ENCODE measurements at regions not wholly inside any gene's neighbourhood (a gene's known extent, or its start where the extent isn't known, plus 50 kb on each side); places are given as distances from the start of the nearest gene placed in this dataset.

GRCh38 chr12:89181271-89181920, 170.9 kb downstream of the DUSP6 start:
- no peak for DNase-seq

GRCh38 chr12:89180496-89180895, 171.8 kb downstream of the DUSP6 start:
- no peak for DNase-seq

GRCh38 chr12:89179983-89180382, 172.3 kb downstream of the DUSP6 start:
- no peak for DNase-seq

GRCh38 chr12:89179245-89179644, 173.1 kb downstream of the DUSP6 start:
- no peak for DNase-seq

- DNase-seq, result no peak
Measured at GRCh38 chr12:89177802-89178395, 174.4 kb downstream of the DUSP6 start.

- DNase-seq, result no peak
Measured at GRCh38 chr12:89176676-89177075, 175.6 kb downstream of the DUSP6 start.

- DNase-seq, result no peak
Measured at GRCh38 chr12:89173678-89174077, 178.6 kb downstream of the DUSP6 start.

GRCh38 chr12:89173096-89173495, 179.2 kb downstream of the DUSP6 start:
- no peak for DNase-seq

- DNase-seq, result no peak
Measured at GRCh38 chr12:89172224-89172623, 180.1 kb downstream of the DUSP6 start.

- DNase-seq, result no peak
Measured at GRCh38 chr12:89169321-89169720, 183.0 kb downstream of the DUSP6 start.

- DNase-seq, result no peak
Measured at GRCh38 chr12:89167986-89168385, 184.3 kb downstream of the DUSP6 start.

- no peak for DNase-seq
Measured at GRCh38 chr12:89166525-89166934, 185.8 kb downstream of the DUSP6 start.

GRCh38 chr12:89166121-89166520, 186.2 kb downstream of the DUSP6 start:
- no peak for DNase-seq

- no peak for DNase-seq
Measured at GRCh38 chr12:89165703-89166102, 186.6 kb downstream of the DUSP6 start.

GRCh38 chr12:89163918-89164317, 188.4 kb downstream of the DUSP6 start:
- no peak for DNase-seq

- DNase-seq, result peak; percentile 39 to 65
Measured at GRCh38 chr12:89162589-89163261, 189.6 kb downstream of the DUSP6 start.

- no peak for DNase-seq
Measured at GRCh38 chr12:89161557-89161956, 190.7 kb downstream of the DUSP6 start.

- peak; percentile 12 to 15 for DNase-seq
Measured at GRCh38 chr12:89160716-89161123, 191.6 kb downstream of the DUSP6 start.

GRCh38 chr12:89157413-89157812, 194.9 kb downstream of the DUSP6 start:
- no peak for DNase-seq

GRCh38 chr12:89156862-89157262, 195.4 kb downstream of the DUSP6 start:
- no peak for DNase-seq

GRCh38 chr12:89156340-89156739, 196.0 kb downstream of the DUSP6 start:
- no peak for DNase-seq

- DNase-seq, result no peak
Measured at GRCh38 chr12:89155826-89156225, 196.5 kb downstream of the DUSP6 start.

- no peak for DNase-seq
Measured at GRCh38 chr12:89154743-89155499, 197.4 kb downstream of the DUSP6 start.

GRCh38 chr12:89153341-89153740, 199.0 kb downstream of the DUSP6 start:
- DNase-seq, result no peak

All from stimulated activated CD4-positive, alpha-beta T cell treated with anti-CD3 and anti-CD28 coated beads, Interleukin-4, amount 100 ng/mL, for 4 hours (primary cell).